ENCODE measurements at regions not wholly inside any gene's neighbourhood (a gene's known extent, or its start where the extent isn't known, plus 50 kb on each side); places are given as distances from the start of the nearest gene placed in this dataset.

DNA sequence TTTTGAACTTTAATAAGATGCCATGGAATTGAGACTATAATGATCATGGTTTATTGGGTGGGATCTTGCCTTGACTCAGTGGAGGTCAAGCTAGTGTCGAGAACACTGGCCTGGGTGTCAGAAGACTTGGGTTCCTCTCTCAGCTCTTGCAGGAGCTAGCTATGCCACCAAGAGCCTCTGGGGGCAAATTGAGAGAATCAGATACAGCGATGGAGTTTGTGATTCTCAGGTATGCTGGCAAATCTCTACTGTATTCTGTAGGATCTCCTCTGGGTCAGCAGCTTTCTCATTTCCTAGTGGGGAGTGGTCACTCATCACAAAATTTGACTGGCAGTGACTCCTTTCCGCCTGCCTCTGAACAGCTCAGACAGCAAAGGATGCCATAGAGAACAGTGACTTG, 477.0 kb downstream of the RNF144A start:
- no peaks in the 10 kb centered on the region for H3K36me3 Mint-ChIP-seq (ENCODE audit: unreplicated experiment)
- no peaks in the 10 kb centered on the region for H3K9me3 Mint-ChIP-seq (ENCODE audit: unreplicated experiment)
- peak; percentile 17 for TF ChIP-seq CTCF (IDR thresholded peaks at IDR 0.05; ENCODE audit: partially characterized antibody, unreplicated experiment)
- H3K27me3 Mint-ChIP-seq (ENCODE audit: unreplicated experiment) = no peaks in the 10 kb centered on the region
- no peak for DNase-seq
- no peaks in the 10 kb centered on the region for H3K4me1 Mint-ChIP-seq (ENCODE audit: low read depth, unreplicated experiment)
- H3K4me3 Mint-ChIP-seq (ENCODE audit: unreplicated experiment) = no peak overlapping the region
- H3K27ac Mint-ChIP-seq (ENCODE audit: unreplicated experiment) = no peak overlapping the region

GRCh38 chr2:7400628-7401027, 483.4 kb downstream of the RNF144A start:
- no peak for TF ChIP-seq CTCF (IDR thresholded peaks at IDR 0.05; ENCODE audit: partially characterized antibody, unreplicated experiment)
- no peak for DNase-seq
- Mint-ChIP-seq H3K27me3 (ENCODE audit: unreplicated experiment) (peaks cover 2% of the 10 kb centered on the region), H3K4me1 (ENCODE audit: low read depth, unreplicated experiment) (peaks cover 4% of the 10 kb centered on the region), H3K36me3 (ENCODE audit: unreplicated experiment) (no peaks in the 10 kb centered on the region), H3K27ac (ENCODE audit: unreplicated experiment) (no peak overlapping the region), H3K9me3 (ENCODE audit: unreplicated experiment) (no peaks in the 10 kb centered on the region), H3K4me3 (ENCODE audit: unreplicated experiment) (no peak overlapping the region)

GRCh38 chr2:7403092-7403775, 486.0 kb downstream of the RNF144A start:
- H3K4me1 Mint-ChIP-seq (ENCODE audit: low read depth, unreplicated experiment) = peaks cover 4% of the 10 kb centered on the region
- DNase-seq = no peak
- H3K27ac Mint-ChIP-seq (ENCODE audit: unreplicated experiment) = no peak overlapping the region
- H3K4me3 Mint-ChIP-seq (ENCODE audit: unreplicated experiment) = no peak overlapping the region
- no peaks in the 10 kb centered on the region for H3K9me3 Mint-ChIP-seq (ENCODE audit: unreplicated experiment)
- peaks cover 2% of the 10 kb centered on the region for H3K27me3 Mint-ChIP-seq (ENCODE audit: unreplicated experiment)
- TF ChIP-seq CTCF (IDR thresholded peaks at IDR 0.05; ENCODE audit: partially characterized antibody, unreplicated experiment) = no peak
- no peaks in the 10 kb centered on the region for H3K36me3 Mint-ChIP-seq (ENCODE audit: unreplicated experiment)

DNA sequence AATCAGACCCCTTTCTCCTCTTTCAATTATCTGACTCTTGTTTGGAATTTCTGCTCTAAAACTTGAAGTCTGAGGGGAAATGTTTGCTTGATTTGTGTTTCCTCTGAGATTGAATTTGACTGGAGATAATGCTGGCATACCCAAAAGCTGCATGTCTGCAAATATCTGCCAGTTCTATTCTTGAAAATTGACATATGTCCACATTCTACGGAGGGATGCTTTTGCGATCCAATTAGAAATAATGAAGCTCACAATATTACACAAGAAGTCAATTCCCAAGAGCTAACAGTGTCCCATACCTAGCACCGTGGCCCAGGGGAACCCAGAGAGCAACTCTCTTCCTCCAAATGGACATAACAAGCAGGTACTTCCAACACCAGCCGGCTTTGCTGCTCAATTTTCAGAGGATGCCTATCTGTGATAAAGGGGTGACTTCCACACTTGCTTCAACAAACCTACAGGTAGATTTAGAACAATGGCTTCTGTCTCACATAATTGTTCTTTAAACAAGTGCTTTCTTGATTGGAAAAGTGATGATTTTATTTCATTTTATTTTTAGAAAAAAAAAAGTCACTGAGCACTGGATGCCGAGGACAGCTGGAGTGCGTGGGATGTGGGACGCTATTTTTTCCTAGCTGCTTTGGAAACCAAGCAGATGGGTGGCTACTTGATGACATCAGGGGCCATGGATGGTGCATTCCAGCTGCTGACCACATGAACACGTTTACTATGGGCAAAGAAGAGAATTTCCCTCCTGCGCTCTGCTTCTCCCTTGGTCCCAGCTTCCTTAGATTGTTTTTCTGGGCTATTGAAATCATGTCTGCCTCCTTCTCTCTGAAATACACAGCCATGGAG, 488.9 kb downstream of the RNF144A start:
- Mint-ChIP-seq H3K27me3 (ENCODE audit: unreplicated experiment) (peaks cover 2% of the 10 kb centered on the region), H3K9me3 (ENCODE audit: unreplicated experiment) (no peaks in the 10 kb centered on the region), H3K36me3 (ENCODE audit: unreplicated experiment) (no peaks in the 10 kb centered on the region), H3K4me1 (ENCODE audit: low read depth, unreplicated experiment) (peaks cover 4% of the 10 kb centered on the region), H3K27ac (ENCODE audit: unreplicated experiment) (no peak overlapping the region), H3K4me3 (ENCODE audit: unreplicated experiment) (no peak overlapping the region)
- no peak for TF ChIP-seq CTCF (IDR thresholded peaks at IDR 0.05; ENCODE audit: partially characterized antibody, unreplicated experiment)
- no peak for DNase-seq

- Mint-ChIP-seq H3K27me3 (ENCODE audit: unreplicated experiment) (peaks cover 2% of the 10 kb centered on the region), H3K36me3 (ENCODE audit: unreplicated experiment) (no peaks in the 10 kb centered on the region), H3K4me1 (ENCODE audit: low read depth, unreplicated experiment) (peaks cover 4% of the 10 kb centered on the region), H3K4me3 (ENCODE audit: unreplicated experiment) (no peak overlapping the region), H3K9me3 (ENCODE audit: unreplicated experiment) (no peaks in the 10 kb centered on the region), H3K27ac (ENCODE audit: unreplicated experiment) (no peak overlapping the region)
- DNase-seq = no peak
- no peak for TF ChIP-seq CTCF (IDR thresholded peaks at IDR 0.05; ENCODE audit: partially characterized antibody, unreplicated experiment)
These were observed 489.8 kb downstream of the RNF144A start for GRCh38 chr2:7407001-7407400.
